Neural progenitor cell (in vitro differentiated cells): ENCODE measurements at regions not wholly inside any gene's neighbourhood (a gene's known extent, or its start where the extent isn't known, plus 50 kb on each side); places are given as distances from the start of the nearest gene placed in this dataset.

Experiments
- EZH2 ChIP-seq: fragments of 200-600 bp; sonication (generic); IDR thresholded peaks from 2 replicates; pipeline ENCODE4 v1.6.1; 2017; ENCODE audit warnings: antibody characterized with exemption, mild to moderate bottlenecking, moderate library complexity
- EZH2phosphoT487 ChIP-seq: fragments of 200-600 bp; sonication (generic); IDR thresholded peaks from 2 replicates; pipeline ENCODE4 v1.6.1; 2017; ENCODE audit warnings: antibody characterized with exemption
- TF ChIP-seq, protein P1 (sequence below): fragments of 200-600 bp; sonication (generic); IDR thresholded peaks from 2 replicates; pipeline ENCODE4 v1.5.1; 2017; ENCODE audit warnings: antibody characterized with exemption, mild to moderate bottlenecking

DNA sequence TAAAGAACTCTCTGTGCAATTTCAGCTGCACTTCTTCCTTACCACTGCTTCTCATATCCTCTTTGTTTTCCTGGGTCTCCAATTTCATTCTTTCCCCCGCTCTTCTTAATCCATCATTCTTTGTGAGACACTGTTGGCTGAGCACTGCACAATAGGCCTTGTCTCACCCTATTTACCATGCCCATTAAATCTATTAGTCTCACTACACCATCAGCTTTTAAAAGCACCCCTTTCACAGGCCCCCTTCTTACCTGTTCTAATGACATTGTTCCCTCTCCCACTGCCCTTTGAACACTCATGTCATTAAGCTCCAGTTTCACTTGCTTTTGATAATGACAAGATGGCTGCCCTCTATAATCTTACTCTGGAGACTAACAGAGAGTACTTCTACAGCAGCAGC, 404.1 kb upstream of the ACVR2A start:
- TF ChIP-seq, protein P1, sequence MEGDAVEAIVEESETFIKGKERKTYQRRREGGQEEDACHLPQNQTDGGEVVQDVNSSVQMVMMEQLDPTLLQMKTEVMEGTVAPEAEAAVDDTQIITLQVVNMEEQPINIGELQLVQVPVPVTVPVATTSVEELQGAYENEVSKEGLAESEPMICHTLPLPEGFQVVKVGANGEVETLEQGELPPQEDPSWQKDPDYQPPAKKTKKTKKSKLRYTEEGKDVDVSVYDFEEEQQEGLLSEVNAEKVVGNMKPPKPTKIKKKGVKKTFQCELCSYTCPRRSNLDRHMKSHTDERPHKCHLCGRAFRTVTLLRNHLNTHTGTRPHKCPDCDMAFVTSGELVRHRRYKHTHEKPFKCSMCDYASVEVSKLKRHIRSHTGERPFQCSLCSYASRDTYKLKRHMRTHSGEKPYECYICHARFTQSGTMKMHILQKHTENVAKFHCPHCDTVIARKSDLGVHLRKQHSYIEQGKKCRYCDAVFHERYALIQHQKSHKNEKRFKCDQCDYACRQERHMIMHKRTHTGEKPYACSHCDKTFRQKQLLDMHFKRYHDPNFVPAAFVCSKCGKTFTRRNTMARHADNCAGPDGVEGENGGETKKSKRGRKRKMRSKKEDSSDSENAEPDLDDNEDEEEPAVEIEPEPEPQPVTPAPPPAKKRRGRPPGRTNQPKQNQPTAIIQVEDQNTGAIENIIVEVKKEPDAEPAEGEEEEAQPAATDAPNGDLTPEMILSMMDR: no peak
- TF ChIP-seq EZH2: no peak
- TF ChIP-seq EZH2phosphoT487: peak; percentile 66
